ENCODE measurements at regions not wholly inside any gene's neighbourhood (a gene's known extent, or its start where the extent isn't known, plus 50 kb on each side); places are given as distances from the start of the nearest gene placed in this dataset.

DNA sequence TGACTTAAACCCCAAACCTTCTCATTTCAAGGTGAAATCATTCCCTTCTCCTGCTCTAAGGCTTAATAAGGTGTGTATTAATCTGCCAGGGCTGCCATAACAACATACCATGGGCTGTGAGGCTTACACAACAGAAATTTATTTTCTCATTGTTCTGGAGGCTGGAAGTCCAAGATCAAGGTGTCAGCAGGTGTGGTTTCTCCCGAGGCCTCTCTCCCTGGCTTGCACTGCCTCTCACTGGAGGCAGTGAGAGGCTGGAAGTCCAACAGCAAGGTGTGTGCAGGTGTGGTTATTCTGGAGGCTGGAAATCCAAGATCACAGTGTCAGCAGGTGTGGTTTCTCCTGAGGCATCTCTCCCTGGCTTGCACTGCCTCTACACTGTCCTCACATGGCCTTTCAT lies 280.3 kb upstream of the TUT7 start:
- CTCF ChIA-PET = no interaction called here

More for the DNA sequence above, 280.3 kb upstream of the TUT7 start:
- Histone ChIP-seq H3K4me2 (no peak overlapping the region), H3K36me3 (replicated peaks in 1 of 2; ENCODE audit: control insufficient read depth in 1 of 2, insufficient read depth in 2 of 2, low read length in 1 of 2) (no peaks in the 10 kb centered on the region), H3K4me1 (ENCODE audit: control insufficient read depth in 1 of 2, insufficient read depth in 2 of 2, low read depth in 1 of 2, low read length in 1 of 2) (peaks cover 0 to 3% of the 10 kb centered on the region in 2 experiments; a peak in 1 of 4 replicates), H3K27me3 (ENCODE audit: insufficient read depth) (no peaks in the 10 kb centered on the region), H3K9ac (no peak overlapping the region), H3F3A (replicated peaks; ENCODE audit: insufficient read depth) (no peaks in the 10 kb centered on the region), H3K4me3 (ENCODE audit: low read depth in 2 of 2, low read length in 1 of 2) (no peak overlapping the region), H2AFZ (ENCODE audit: low read depth) (no peak overlapping the region), H3K9me2 (no peaks in the 10 kb centered on the region), H3K27ac (ENCODE audit: low read depth in 2 of 2, low read length in 1 of 2) (no peak overlapping the region), H3K79me2 (ENCODE audit: insufficient read depth) (no peaks in the 10 kb centered on the region), H3K9me3 (no peaks in the 10 kb centered on the region), H4K20me1 (ENCODE audit: insufficient read depth) (no peaks in the 10 kb centered on the region)
- TF ChIP-seq, protein P1, sequence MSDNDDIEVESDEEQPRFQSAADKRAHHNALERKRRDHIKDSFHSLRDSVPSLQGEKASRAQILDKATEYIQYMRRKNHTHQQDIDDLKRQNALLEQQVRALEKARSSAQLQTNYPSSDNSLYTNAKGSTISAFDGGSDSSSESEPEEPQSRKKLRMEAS (IDR thresholded peaks at IDR 0.05; ENCODE audit: low read depth) = no peak
- TF ChIP-seq TCF12 (IDR thresholded peaks at IDR 0.05) = no peak
- no peak for TF ChIP-seq TAF1 (IDR thresholded peaks at IDR 0.05; ENCODE audit: borderline replicate concordance, low read depth, low read length)
- no peak for TF ChIP-seq RCOR1 (IDR thresholded peaks at IDR 0.05; ENCODE audit: low read length)
- TF ChIP-seq, protein P2, sequence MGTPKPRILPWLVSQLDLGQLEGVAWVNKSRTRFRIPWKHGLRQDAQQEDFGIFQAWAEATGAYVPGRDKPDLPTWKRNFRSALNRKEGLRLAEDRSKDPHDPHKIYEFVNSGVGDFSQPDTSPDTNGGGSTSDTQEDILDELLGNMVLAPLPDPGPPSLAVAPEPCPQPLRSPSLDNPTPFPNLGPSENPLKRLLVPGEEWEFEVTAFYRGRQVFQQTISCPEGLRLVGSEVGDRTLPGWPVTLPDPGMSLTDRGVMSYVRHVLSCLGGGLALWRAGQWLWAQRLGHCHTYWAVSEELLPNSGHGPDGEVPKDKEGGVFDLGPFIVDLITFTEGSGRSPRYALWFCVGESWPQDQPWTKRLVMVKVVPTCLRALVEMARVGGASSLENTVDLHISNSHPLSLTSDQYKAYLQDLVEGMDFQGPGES (IDR thresholded peaks at IDR 0.05; ENCODE audit: low read depth, low read length) = no peak
- TF ChIP-seq, protein P3, sequence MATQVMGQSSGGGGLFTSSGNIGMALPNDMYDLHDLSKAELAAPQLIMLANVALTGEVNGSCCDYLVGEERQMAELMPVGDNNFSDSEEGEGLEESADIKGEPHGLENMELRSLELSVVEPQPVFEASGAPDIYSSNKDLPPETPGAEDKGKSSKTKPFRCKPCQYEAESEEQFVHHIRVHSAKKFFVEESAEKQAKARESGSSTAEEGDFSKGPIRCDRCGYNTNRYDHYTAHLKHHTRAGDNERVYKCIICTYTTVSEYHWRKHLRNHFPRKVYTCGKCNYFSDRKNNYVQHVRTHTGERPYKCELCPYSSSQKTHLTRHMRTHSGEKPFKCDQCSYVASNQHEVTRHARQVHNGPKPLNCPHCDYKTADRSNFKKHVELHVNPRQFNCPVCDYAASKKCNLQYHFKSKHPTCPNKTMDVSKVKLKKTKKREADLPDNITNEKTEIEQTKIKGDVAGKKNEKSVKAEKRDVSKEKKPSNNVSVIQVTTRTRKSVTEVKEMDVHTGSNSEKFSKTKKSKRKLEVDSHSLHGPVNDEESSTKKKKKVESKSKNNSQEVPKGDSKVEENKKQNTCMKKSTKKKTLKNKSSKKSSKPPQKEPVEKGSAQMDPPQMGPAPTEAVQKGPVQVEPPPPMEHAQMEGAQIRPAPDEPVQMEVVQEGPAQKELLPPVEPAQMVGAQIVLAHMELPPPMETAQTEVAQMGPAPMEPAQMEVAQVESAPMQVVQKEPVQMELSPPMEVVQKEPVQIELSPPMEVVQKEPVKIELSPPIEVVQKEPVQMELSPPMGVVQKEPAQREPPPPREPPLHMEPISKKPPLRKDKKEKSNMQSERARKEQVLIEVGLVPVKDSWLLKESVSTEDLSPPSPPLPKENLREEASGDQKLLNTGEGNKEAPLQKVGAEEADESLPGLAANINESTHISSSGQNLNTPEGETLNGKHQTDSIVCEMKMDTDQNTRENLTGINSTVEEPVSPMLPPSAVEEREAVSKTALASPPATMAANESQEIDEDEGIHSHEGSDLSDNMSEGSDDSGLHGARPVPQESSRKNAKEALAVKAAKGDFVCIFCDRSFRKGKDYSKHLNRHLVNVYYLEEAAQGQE (IDR thresholded peaks at IDR 0.05; ENCODE audit: low read depth, low read length) = no peak
- no peak for TF ChIP-seq YY1 (IDR thresholded peaks at IDR 0.05; ENCODE audit: low read depth)
- TF ChIP-seq, protein P4, sequence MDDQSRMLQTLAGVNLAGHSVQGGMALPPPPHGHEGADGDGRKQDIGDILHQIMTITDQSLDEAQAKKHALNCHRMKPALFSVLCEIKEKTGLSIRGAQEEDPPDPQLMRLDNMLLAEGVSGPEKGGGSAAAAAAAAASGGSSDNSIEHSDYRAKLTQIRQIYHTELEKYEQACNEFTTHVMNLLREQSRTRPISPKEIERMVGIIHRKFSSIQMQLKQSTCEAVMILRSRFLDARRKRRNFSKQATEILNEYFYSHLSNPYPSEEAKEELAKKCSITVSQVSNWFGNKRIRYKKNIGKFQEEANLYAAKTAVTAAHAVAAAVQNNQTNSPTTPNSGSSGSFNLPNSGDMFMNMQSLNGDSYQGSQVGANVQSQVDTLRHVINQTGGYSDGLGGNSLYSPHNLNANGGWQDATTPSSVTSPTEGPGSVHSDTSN (IDR thresholded peaks at IDR 0.05) = no peak
- TF ChIP-seq NRF1 (IDR thresholded peaks at IDR 0.05; ENCODE audit: low read depth, low read length) = no peak
- no peak for TF ChIP-seq FOXM1 (IDR thresholded peaks at IDR 0.05; ENCODE audit: low read depth)
- TF ChIP-seq GATA2 (CRISPR knock-in tag; IDR thresholded peaks at IDR 0.05) = no peak
- TF ChIP-seq, protein P5, sequence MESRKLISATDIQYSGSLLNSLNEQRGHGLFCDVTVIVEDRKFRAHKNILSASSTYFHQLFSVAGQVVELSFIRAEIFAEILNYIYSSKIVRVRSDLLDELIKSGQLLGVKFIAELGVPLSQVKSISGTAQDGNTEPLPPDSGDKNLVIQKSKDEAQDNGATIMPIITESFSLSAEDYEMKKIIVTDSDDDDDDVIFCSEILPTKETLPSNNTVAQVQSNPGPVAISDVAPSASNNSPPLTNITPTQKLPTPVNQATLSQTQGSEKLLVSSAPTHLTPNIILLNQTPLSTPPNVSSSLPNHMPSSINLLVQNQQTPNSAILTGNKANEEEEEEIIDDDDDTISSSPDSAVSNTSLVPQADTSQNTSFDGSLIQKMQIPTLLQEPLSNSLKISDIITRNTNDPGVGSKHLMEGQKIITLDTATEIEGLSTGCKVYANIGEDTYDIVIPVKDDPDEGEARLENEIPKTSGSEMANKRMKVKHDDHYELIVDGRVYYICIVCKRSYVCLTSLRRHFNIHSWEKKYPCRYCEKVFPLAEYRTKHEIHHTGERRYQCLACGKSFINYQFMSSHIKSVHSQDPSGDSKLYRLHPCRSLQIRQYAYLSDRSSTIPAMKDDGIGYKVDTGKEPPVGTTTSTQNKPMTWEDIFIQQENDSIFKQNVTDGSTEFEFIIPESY (IDR thresholded peaks at IDR 0.05; ENCODE audit: borderline replicate concordance, low read depth) = no peak
- TF ChIP-seq, protein P6, sequence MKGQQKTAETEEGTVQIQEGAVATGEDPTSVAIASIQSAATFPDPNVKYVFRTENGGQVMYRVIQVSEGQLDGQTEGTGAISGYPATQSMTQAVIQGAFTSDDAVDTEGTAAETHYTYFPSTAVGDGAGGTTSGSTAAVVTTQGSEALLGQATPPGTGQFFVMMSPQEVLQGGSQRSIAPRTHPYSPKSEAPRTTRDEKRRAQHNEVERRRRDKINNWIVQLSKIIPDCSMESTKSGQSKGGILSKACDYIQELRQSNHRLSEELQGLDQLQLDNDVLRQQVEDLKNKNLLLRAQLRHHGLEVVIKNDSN (IDR thresholded peaks at IDR 0.05; ENCODE audit: borderline replicate concordance, low read depth) = no peak
- no peak for TF ChIP-seq NFIC (IDR thresholded peaks at IDR 0.05; ENCODE audit: borderline replicate concordance)
- no peak for TF ChIP-seq FOXJ3 (CRISPR knock-in tag; IDR thresholded peaks at IDR 0.05)
- no peak for TF ChIP-seq POLR2AphosphoS5 (IDR thresholded peaks at IDR 0.05; ENCODE audit: low read depth, low read length)
- no peak for TF ChIP-seq SMC3 (IDR thresholded peaks at IDR 0.05; ENCODE audit: low read depth, low read length)
- TF ChIP-seq RAD21 (IDR thresholded peaks at IDR 0.05; ENCODE audit: low read length) = no peak
- TF ChIP-seq, protein P7, sequence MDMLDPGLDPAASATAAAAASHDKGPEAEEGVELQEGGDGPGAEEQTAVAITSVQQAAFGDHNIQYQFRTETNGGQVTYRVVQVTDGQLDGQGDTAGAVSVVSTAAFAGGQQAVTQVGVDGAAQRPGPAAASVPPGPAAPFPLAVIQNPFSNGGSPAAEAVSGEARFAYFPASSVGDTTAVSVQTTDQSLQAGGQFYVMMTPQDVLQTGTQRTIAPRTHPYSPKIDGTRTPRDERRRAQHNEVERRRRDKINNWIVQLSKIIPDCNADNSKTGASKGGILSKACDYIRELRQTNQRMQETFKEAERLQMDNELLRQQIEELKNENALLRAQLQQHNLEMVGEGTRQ (IDR thresholded peaks at IDR 0.05; ENCODE audit: borderline replicate concordance, low read depth, low read length) = no peak
- no peak for TF ChIP-seq TEAD4 (IDR thresholded peaks at IDR 0.05; ENCODE audit: borderline replicate concordance, insufficient read depth)
- POLR2A ChIA-PET = no interaction called here
- WGBS (ENCODE audit: low lambda C conversion rate) = 40% methylated on average over 1 of the region's 1 CpG
- DNase-seq = no peak

Data from SK-N-SH (cell line).